Transverse colon (tissue), 4 donors: ENCODE measurements at regions not wholly inside any gene's neighbourhood (a gene's known extent, or its start where the extent isn't known, plus 50 kb on each side); places are given as distances from the start of the nearest gene placed in this dataset.

Experiments used
- EP300 ChIP-seq: sonication (generic); formaldehyde crosslinking; IDR thresholded peaks from one replicate; pipeline ENCODE4 v1.6.1; 2017; ENCODE audit warnings: antibody characterized with exemption, low read depth
- POLR2A ChIP-seq: fragments of 450-650 bp; IDR thresholded peaks from one replicate; pipeline ENCODE4 v1.6.1; 2016; ENCODE audit warnings: antibody characterized with exemption, mild to moderate bottlenecking, moderate library complexity
- POLR2AphosphoS5 ChIP-seq, 3 donors: sonication (generic); formaldehyde crosslinking; IDR thresholded peaks; one replicate each; pipeline ENCODE4 v1.6.1; 2016; ENCODE audit warnings: antibody characterized with exemption in 3 of 3
- TF ChIP-seq, protein P1 (sequence below), 5 experiments: fragments of 200-600 bp in 3 of 5; fragments of 450-650 bp in 2 of 5; sonication (generic) in 3 of 5; IDR thresholded peaks; 1 replicate in 2 of 5; 2 replicates in 3 of 5; pipeline ENCODE4 v1.5.1; 2016 to 2017; ENCODE audit warnings: antibody characterized with exemption in 5 of 5, inconsistent platforms in 3 of 5, mild to moderate bottlenecking in 2 of 5, moderate library complexity in 1 of 5

DNA sequence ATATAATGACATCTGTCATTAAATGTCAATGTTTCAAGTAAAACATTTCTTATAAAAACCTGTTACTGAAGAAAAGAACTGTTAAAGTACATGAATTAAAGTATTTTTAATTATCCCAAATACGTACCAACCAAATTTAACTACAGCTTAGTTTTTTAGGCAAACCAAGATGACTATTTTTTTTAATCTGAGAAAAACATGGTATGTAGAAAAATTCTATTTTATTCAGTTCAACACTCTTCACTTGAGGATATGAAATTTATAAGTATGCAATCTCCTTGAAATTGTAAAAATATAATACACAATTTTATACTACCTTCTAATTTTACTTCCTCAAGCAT, 75.3 kb upstream of the IFNE start:
- TF ChIP-seq, protein P1, sequence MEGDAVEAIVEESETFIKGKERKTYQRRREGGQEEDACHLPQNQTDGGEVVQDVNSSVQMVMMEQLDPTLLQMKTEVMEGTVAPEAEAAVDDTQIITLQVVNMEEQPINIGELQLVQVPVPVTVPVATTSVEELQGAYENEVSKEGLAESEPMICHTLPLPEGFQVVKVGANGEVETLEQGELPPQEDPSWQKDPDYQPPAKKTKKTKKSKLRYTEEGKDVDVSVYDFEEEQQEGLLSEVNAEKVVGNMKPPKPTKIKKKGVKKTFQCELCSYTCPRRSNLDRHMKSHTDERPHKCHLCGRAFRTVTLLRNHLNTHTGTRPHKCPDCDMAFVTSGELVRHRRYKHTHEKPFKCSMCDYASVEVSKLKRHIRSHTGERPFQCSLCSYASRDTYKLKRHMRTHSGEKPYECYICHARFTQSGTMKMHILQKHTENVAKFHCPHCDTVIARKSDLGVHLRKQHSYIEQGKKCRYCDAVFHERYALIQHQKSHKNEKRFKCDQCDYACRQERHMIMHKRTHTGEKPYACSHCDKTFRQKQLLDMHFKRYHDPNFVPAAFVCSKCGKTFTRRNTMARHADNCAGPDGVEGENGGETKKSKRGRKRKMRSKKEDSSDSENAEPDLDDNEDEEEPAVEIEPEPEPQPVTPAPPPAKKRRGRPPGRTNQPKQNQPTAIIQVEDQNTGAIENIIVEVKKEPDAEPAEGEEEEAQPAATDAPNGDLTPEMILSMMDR (IDR thresholded peaks at IDR 0.05), result no peak
- no peak for TF ChIP-seq POLR2A
- no peak for TF ChIP-seq POLR2AphosphoS5 (IDR thresholded peaks at IDR 0.05)
- TF ChIP-seq EP300, result no peak
